ENCODE measurements at regions not wholly inside any gene's neighbourhood (a gene's known extent, or its start where the extent isn't known, plus 50 kb on each side); places are given as distances from the start of the nearest gene placed in this dataset.

- TF ChIP-seq ZFX (IDR thresholded peaks at IDR 0.05; ENCODE audit: borderline replicate concordance): no peak
- no peak overlapping the region for H3K27ac ChIP-seq
Measured at GRCh38 chr6:125516644-125517043, 214.9 kb upstream of the HDDC2 start.

- no peak overlapping the region for H3K27ac ChIP-seq
- no peak for TF ChIP-seq ZFX (IDR thresholded peaks at IDR 0.05; ENCODE audit: borderline replicate concordance)
- no peak for TF ChIP-seq CTCF (IDR thresholded peaks at IDR 0.05)
Measured at GRCh38 chr6:125519367-125519766, 217.6 kb upstream of the HDDC2 start.

GRCh38 chr6:125524356-125524755 lies 222.6 kb upstream of the HDDC2 start:
- no peak for TF ChIP-seq ZFX (IDR thresholded peaks at IDR 0.05; ENCODE audit: borderline replicate concordance)
- TF ChIP-seq CTCF (IDR thresholded peaks at IDR 0.05): no peak
- H3K27ac ChIP-seq: no peak overlapping the region

GRCh38 chr6:125526007-125526720 lies 223.3 kb upstream of the HEY2 start:
- no peak for TF ChIP-seq ZFX (IDR thresholded peaks at IDR 0.05; ENCODE audit: borderline replicate concordance)
- no peak for TF ChIP-seq CTCF (IDR thresholded peaks at IDR 0.05)

GRCh38 chr6:125528621-125529041 lies 220.8 kb upstream of the HEY2 start:
- TF ChIP-seq ZFX (IDR thresholded peaks at IDR 0.05; ENCODE audit: borderline replicate concordance) (no peak), CTCF (IDR thresholded peaks at IDR 0.05) (no peak)
- H3K27ac ChIP-seq: no peak overlapping the region

More at GRCh38 chr6:125526007-125526720, 223.3 kb upstream of the HEY2 start:
- no peak overlapping the region for H3K27ac ChIP-seq

- no peak overlapping the region for H3K27ac ChIP-seq
- TF ChIP-seq CTCF (IDR thresholded peaks at IDR 0.05) (no peak), ZFX (IDR thresholded peaks at IDR 0.05; ENCODE audit: borderline replicate concordance) (no peak)
Measured at GRCh38 chr6:125529061-125529460, 220.4 kb upstream of the HEY2 start.

GRCh38 chr6:125533710-125534397 lies 215.6 kb upstream of the HEY2 start:
- no peak overlapping the region for H3K27ac ChIP-seq
- no peak for TF ChIP-seq CTCF (IDR thresholded peaks at IDR 0.05)
- no peak for TF ChIP-seq ZFX (IDR thresholded peaks at IDR 0.05; ENCODE audit: borderline replicate concordance)
